Activated naive CD4-positive, alpha-beta T cell treated with anti-CD3 and anti-CD28 coated beads, Interleukin-2, amount 50 U/mL, for 24 hours (primary cell): ENCODE measurements at regions not wholly inside any gene's neighbourhood (a gene's known extent, or its start where the extent isn't known, plus 50 kb on each side); places are given as distances from the start of the nearest gene placed in this dataset.

ENCODE experiments used
- H3K27ac Mint-ChIP-seq: one replicate; pipeline ENCODE4 v1.8.0; 2021; ENCODE audit warnings: mild to moderate bottlenecking, mixed read lengths
- H3K27me3 Mint-ChIP-seq: one replicate; pipeline ENCODE4 v1.8.0; 2021; ENCODE audit warnings: mixed read lengths
- H3K36me3 Mint-ChIP-seq: one replicate; pipeline ENCODE4 v1.8.0; 2021; ENCODE audit warnings: mixed read lengths
- H3K4me1 Mint-ChIP-seq: one replicate; pipeline ENCODE4 v1.8.0; 2021; ENCODE audit warnings: mixed read lengths
- H3K4me3 Mint-ChIP-seq: one replicate; pipeline ENCODE4 v1.8.0; 2021; ENCODE audit warnings: mild to moderate bottlenecking, mixed read lengths
- H3K9me3 Mint-ChIP-seq: one replicate; pipeline ENCODE4 v1.8.0; 2021; ENCODE audit warnings: mixed read lengths

DNA sequence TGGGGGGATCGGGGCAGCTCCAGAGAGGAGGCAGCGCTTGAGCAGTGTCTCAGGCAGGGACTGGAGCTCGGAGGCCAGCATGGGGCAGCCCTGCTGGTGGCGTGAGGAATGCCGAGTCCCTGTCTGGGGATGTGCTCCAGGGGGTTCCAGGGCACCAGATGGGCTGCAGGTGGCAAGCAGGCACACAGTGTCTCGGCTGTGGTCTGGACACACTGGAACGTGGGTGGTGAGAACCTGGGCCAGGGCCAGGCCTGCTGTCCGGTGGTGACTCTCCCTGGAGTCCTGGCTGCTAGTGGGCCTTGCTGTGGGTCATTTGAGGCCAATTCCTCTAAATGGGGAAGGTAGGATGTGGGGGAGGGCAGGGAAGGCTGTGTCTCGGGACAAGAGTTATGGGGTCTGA lies 199.4 kb upstream of the RTL1 start:
- Mint-ChIP-seq H3K9me3 (no peaks in the 10 kb centered on the region), H3K27me3 (peaks cover 6% of the 10 kb centered on the region), H3K4me3 (no peak overlapping the region), H3K4me1 (no peaks in the 10 kb centered on the region), H3K27ac (no peak overlapping the region), H3K36me3 (no peaks in the 10 kb centered on the region)

DNA sequence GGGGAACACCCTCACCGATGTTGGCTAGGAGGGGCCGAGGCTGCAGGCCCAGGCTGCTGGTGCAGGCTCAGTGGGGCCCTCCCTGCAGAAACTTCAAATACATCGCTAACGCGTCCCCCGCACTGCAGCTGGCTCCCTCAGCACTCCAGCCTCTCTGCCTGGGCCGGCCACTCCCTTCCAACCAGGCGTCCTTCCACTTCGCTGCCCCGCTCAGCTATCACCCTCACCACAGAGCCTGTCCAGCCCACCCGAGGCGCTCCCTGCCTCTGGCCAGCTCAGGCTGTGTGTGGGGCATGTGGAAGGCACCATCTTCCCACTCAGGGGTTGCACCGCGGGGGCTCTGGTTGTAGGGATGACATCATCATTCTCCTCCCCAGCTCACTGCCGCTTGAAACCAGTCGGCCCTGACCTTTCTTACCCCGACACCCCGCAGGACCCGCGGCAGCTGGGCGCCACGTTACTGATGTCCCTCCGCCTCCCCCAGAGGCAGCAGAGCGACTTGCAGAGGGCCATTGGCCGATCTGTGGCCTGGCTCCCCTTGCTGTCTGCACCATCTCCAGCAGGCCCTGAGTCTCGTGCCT lies 199.9 kb upstream of the RTL1 start:
- H3K27ac Mint-ChIP-seq = no peak overlapping the region
- no peaks in the 10 kb centered on the region for H3K9me3 Mint-ChIP-seq
- H3K36me3 Mint-ChIP-seq = no peaks in the 10 kb centered on the region
- peaks cover 3% of the 10 kb centered on the region for H3K27me3 Mint-ChIP-seq
- no peak overlapping the region for H3K4me3 Mint-ChIP-seq
- H3K4me1 Mint-ChIP-seq = no peaks in the 10 kb centered on the region

DNA sequence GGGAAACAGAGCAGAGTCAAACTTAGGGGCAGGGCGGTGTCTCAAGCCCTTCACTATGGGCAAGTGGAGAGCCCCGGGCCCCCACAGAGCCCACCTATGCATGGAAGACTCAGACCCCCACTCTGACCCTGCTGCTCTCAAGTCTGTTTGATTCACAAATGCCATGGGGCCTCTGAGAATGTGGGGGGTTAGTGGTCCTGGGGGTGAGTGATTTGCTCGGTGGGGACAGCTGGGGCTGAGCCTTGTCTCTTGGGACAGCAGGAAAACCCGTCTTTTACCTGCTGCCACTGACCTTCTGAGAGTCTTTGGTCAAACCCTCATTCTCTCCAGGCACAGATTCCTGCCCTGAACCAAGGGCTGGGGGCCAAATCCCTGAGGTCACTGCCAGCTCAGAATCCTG lies 201.0 kb upstream of the RTL1 start:
- Mint-ChIP-seq H3K27me3 (no peaks in the 10 kb centered on the region), H3K4me3 (no peak overlapping the region), H3K27ac (no peak overlapping the region), H3K4me1 (no peaks in the 10 kb centered on the region), H3K36me3 (no peaks in the 10 kb centered on the region), H3K9me3 (no peaks in the 10 kb centered on the region)

DNA sequence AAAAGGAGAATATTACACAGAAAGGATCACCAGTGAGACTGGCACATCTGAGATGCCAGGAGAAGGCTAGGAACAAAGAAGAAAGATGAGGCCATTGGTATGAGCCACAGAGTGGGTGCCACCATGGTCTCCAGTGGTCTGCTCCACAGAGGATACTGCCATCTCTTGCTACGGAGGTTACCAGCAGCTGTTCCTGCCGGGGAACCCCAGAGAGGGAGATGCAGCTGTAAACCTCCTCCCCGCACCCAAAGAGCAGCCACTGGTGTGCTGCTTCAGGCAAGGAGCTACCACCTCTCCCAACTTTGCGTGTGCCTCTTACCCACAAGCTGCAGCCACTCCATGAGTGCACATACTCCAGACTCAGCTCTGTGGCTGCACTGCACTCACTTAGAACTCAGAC lies 201.5 kb upstream of the RTL1 start:
- H3K27me3 Mint-ChIP-seq = no peaks in the 10 kb centered on the region
- no peaks in the 10 kb centered on the region for H3K9me3 Mint-ChIP-seq
- no peak overlapping the region for H3K27ac Mint-ChIP-seq
- no peaks in the 10 kb centered on the region for H3K36me3 Mint-ChIP-seq
- no peak overlapping the region for H3K4me3 Mint-ChIP-seq
- H3K4me1 Mint-ChIP-seq = no peaks in the 10 kb centered on the region

DNA sequence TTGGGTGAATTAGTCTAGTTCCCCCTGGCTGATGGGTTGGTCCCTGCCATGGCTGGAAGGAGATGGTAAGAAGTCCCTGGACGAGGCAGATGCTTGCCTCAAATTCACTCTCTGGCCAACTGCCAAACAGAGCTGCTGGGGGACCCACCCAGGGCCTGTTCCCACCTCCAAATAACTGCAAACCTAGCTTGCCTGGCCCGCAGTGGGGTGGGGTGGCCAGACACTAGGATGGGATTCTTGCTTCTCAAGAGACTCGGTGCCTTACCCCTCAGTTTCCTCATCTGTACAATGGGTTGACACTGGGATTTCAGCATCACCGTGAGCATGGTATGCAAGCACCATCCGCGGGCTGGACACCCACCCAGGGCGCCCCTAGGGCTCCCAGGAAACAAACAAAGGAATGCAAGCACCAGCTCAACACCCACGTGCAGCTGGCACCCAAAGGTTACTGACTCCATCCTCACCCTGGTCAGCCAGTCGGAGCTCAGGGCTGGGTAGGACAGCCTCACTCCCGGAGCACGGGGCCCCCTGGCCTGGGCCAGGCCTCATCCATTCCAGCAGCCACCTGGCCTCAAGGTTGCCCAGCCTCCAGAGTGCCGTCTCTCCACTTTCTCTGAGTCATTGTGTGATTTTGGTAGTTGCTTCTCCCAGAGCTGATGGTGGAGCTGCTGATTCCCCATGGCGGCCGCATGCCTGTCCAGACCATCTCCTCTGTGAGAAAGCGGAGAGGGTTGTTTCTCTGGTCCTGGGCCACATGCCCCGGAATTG lies 205.2 kb upstream of the RTL1 start:
- Mint-ChIP-seq H3K4me1 (no peaks in the 10 kb centered on the region), H3K36me3 (no peaks in the 10 kb centered on the region), H3K4me3 (no peak overlapping the region), H3K27ac (no peak overlapping the region), H3K9me3 (no peaks in the 10 kb centered on the region), H3K27me3 (no peaks in the 10 kb centered on the region)

DNA sequence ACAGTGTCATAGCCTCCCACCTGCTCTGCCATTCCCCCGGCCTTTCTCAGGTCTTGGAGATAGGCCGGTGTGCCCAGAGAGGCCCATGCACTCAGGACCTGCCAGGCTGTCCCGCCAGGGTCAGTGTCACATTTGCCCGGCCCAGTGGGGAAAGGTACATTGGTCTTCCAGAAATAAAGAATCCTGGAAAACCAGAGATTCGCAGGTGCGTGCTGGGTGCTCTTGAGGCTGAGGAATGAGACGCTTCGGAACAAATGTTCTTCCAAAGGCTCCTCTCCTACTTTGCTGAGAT lies 205.8 kb upstream of the RTL1 start:
- H3K27ac Mint-ChIP-seq = no peak overlapping the region
- H3K4me3 Mint-ChIP-seq = no peak overlapping the region
- no peaks in the 10 kb centered on the region for H3K27me3 Mint-ChIP-seq
- no peaks in the 10 kb centered on the region for H3K4me1 Mint-ChIP-seq
- no peaks in the 10 kb centered on the region for H3K9me3 Mint-ChIP-seq
- no peaks in the 10 kb centered on the region for H3K36me3 Mint-ChIP-seq

DNA sequence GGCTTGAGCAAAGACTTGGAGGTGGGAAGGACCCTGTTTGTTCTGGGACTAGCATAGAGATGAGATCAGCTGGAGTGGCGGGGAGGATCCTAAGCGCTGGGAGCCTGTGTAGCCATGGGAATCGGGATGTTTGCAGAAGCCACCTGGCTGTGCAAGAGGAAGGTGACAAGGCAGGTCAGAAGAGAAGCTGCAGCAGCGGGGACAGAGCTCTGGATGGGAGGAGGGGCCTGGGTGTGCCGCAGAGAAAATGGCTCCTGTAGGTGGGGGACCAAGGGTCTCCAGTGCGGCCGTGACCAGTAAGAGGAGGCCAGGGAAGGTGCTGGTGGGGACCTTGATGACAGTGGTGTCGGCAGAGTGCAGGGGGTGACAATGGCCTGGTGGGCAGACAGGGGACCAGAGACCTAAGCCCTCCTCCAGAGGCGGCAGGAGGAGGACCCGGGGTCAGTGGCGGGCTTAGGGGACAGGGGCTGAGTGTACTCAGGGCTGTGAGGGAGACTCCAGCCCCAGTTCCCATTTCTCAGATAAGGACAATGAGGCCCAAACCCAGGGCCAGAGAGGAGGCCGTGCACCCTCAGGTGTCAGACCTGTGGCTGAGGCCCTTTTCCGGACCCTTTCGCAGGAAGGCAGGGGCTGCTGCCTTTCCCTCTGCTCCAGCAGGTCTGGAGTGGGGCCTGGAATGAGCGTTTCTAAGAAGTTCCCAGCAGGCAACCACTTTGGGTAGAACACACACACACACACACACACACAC lies 206.6 kb upstream of the RTL1 start:
- no peaks in the 10 kb centered on the region for H3K36me3 Mint-ChIP-seq
- H3K27me3 Mint-ChIP-seq = no peaks in the 10 kb centered on the region
- no peak overlapping the region for H3K4me3 Mint-ChIP-seq
- no peaks in the 10 kb centered on the region for H3K9me3 Mint-ChIP-seq
- H3K27ac Mint-ChIP-seq = no peak overlapping the region
- no peaks in the 10 kb centered on the region for H3K4me1 Mint-ChIP-seq

DNA sequence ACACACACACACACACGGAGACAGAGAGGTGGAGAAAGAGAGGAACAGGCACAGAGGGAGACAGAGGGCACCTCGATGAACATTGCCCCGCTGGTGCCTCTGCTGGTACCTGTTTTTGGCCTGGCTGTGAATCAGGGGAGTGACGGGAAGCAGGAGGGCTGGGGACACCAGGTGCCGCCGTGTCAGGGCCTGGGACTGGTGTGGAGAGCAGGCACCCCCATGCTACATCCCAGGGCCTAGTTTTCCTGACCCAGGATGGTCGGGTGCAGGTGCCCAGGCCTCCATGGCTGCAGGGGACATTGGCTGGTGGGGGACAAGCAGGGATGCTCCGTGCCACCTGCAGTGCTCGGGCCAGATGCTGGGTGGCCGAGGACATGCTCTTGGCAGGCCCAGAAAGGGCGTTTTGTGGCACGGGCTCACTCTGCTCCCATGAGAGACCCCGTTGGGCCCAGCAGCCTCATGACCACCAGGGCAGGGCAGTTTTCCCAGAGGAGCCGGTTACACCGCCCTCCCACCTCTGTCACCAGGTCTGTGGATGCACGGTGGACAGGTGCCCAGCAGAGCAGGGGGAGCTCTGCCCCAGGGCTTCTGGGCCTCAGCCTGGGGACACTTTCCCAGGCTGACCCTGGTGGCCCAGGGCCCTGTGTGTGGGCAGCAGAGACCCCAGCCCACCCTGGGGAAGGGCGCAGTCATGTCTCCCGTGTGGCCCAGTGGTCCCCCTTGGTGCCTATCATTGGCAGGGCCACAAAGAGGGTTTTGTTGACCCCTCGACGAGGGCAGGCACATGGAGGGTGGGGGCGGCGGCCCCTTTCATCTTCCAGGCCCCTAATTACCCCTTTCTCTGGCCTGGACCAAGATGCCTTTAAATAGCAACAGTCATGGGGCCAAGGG lies 207.5 kb upstream of the RTL1 start:
- Mint-ChIP-seq H3K4me3 (no peak overlapping the region), H3K27me3 (no peaks in the 10 kb centered on the region), H3K9me3 (no peaks in the 10 kb centered on the region), H3K36me3 (no peaks in the 10 kb centered on the region), H3K4me1 (no peaks in the 10 kb centered on the region), H3K27ac (no peak overlapping the region)

DNA sequence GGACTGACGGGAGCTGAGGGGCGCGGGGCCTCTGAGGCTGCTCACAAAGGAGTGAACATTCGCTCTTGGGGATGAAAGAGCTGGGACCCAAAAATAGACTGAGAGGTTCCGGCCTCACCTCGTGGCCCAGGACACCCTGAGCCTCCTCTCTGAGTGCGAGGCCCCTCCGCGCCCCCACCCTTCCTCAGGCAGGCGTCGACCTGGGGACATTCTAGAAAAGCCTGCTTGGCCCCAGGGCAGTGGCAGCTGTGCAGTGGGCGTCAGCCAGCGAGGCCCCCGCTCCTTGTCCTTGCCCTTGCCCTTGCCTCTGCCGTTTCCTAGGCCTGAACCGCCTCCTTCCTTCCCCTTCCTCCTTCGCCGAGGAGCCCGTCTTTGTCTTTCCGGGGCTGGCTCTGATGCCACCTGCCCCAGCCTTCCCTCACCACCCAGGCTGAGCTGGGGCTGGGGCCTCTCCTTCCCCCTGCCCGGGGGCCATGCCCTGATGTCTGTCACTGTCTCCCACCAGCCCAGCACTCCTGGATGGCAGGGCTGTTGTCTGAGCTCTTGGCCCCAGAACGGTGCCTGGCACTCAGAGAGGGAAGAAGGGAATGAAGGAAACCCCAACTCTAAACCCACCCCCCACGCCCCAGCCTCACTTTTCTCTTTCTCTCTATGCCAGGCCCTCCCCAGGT lies 208.2 kb upstream of the RTL1 start:
- no peaks in the 10 kb centered on the region for H3K9me3 Mint-ChIP-seq
- no peaks in the 10 kb centered on the region for H3K4me1 Mint-ChIP-seq
- H3K27me3 Mint-ChIP-seq = no peaks in the 10 kb centered on the region
- H3K27ac Mint-ChIP-seq = no peak overlapping the region
- no peaks in the 10 kb centered on the region for H3K36me3 Mint-ChIP-seq
- no peak overlapping the region for H3K4me3 Mint-ChIP-seq

DNA sequence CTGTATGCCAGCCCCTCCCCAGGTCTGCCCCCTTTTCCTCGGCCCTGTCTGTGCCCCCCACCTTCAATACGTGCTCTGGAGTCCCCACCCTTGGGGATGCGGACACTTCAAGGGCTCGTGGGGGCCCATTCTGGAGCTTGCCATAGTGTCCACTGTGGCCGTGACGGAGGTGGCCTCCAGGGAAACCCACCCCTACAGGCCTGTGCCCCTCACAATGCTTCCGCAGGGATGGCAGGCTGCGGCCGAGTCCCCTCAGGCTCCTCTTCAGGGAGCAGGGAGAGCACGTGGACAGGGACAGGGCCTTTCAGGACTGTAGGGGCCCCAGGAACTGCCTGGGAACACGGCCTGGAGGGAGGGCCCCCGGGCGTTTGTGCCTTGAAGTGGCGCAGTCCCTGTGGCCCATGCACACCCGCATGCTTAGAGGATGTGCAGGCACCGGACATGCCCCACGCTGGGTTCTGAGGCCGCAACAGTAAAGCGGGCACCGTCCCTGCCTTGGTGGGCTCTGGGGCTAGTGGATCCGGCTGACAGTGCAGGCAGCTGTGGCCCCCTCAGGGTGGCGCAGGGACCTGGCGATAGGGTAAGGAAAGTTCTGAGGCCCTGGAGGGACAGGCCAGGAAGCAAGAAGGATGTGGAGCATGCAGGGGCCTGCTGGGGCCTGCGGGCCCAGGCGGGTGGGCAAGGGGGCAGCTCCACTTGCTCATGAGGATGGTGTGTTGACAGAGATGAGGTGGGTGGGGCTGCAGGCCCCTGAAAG lies 209.0 kb upstream of the RTL1 start:
- Mint-ChIP-seq H3K27ac (no peak overlapping the region), H3K9me3 (no peaks in the 10 kb centered on the region), H3K27me3 (no peaks in the 10 kb centered on the region), H3K4me3 (no peak overlapping the region), H3K36me3 (no peaks in the 10 kb centered on the region), H3K4me1 (no peaks in the 10 kb centered on the region)

DNA sequence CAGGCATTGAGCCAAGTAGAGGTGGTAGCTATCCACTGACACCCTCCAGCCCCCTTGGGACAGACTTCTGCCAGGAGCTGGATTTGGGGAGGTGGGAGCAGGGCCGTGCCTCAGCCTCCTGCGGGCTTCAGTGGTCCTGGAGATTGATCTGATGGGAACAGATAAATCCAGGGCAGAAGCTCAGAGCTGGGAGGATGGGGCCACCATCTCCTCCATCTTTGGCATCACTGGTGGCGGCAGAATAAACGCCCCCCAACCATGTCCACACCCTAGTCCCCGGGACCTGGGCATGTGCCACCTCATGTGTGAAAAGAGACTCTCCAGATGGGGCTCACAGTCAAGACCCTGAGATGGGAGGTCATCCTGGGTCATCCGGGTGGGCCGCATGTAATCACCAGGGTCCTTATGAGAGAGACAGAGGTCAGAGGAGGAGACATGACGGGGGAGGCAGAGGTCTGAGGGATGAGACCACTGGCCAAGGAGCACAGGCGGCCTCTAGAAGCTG lies 209.6 kb upstream of the RTL1 start:
- Mint-ChIP-seq H3K4me3 (no peak overlapping the region), H3K36me3 (no peaks in the 10 kb centered on the region), H3K9me3 (no peaks in the 10 kb centered on the region), H3K27ac (no peak overlapping the region), H3K4me1 (no peaks in the 10 kb centered on the region), H3K27me3 (no peaks in the 10 kb centered on the region)

DNA sequence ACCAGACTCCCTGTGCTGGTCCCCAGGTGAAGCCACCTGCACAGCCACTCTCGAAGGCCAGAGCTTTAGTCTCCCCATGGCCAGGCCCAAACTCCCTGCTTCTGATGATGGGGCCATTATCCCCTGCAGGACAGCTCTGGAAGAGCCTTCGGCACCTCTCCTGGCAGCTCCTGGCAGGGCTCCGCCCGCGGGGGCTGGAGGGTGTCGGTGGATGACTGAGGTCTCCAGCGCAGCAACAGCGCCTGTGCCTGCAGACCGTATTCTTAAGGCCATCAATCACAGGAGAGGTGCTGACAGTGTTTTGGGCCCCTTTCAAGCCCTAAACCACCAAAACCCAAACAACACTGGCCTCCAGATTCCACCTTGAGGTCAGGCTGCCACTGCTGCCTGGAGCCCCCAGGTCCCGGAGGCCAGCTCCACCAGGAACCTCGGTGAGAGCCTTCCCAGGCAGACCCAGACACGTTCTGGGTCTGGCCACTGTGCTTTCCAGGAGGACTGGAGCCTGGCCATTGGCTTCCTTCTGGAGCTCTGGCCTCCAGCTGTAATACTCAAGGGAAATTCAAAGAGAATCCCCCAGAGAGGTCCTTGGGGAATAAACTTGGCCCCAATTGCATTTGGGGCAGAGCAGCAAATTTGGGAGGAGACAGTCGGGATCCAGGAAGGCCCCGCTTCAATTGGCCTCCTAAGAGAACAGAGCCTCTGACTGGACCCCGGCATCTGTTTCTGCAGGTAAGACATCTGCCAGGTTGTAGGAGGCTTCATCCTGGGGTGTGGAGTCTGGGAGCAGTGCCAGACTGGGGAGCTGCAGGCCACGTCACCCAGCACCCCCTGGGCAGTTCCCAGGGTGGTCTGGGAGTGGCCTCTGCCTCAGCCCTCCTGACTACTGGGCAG lies 210.6 kb upstream of the RTL1 start:
- H3K36me3 Mint-ChIP-seq = no peaks in the 10 kb centered on the region
- no peaks in the 10 kb centered on the region for H3K27me3 Mint-ChIP-seq
- no peaks in the 10 kb centered on the region for H3K9me3 Mint-ChIP-seq
- H3K4me3 Mint-ChIP-seq = no peak overlapping the region
- H3K4me1 Mint-ChIP-seq = peaks cover under 1% of the 10 kb centered on the region
- H3K27ac Mint-ChIP-seq = no peak overlapping the region

DNA sequence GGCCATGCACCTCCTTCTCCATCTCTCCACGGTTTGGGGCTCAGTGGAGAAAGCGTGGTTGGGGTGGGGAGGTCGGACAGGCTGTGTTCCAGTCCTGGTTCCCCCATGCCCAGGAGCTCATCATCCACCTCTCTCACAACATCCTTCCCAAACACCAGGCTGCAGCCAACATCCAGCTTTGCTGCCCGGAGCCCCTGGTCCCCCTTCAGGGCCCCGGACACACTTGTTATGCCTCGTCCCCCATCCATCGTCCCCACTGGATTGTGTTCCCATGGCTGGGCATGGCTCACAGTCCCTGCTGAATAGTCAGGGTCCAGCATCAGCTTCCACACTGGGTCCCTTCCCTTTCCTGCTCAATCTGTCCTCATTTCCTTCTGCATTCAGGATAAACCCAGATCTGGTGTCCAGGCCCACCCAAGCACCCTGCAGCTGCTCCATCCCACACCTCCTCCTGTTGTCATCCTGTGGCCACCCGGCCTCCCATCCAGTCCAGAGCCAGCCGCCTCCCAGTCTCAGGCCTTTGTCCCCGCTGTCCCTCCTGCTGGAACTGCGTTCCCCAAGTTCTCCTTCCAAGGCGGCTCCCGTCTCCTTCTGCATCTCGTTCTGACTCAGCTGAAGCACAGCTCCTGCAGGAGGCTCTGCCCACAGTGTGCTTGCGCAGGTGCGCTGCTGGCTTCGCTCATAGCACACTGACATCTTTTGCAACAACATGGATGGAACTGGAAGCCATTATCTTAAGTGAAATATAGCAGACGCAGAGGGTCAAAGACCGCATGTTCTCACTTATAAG lies 211.4 kb upstream of the RTL1 start:
- no peaks in the 10 kb centered on the region for H3K9me3 Mint-ChIP-seq
- H3K4me1 Mint-ChIP-seq = peaks cover 6% of the 10 kb centered on the region
- H3K4me3 Mint-ChIP-seq = no peak overlapping the region
- no peaks in the 10 kb centered on the region for H3K36me3 Mint-ChIP-seq
- H3K27ac Mint-ChIP-seq = peak overlapping the region; percentile 19
- no peaks in the 10 kb centered on the region for H3K27me3 Mint-ChIP-seq
